NT2/D1 (cell line): ENCODE measurements at regions not wholly inside any gene's neighbourhood (a gene's known extent, or its start where the extent isn't known, plus 50 kb on each side); places are given as distances from the start of the nearest gene placed in this dataset.

Experiments used
- SUZ12 ChIP-seq: IDR thresholded peaks from 2 replicates; pipeline ENCODE4 v1.6.1; 2011; ENCODE audit not compliant: insufficient read length, insufficient read depth; ENCODE audit errors: extremely low read depth
- YY1 ChIP-seq: IDR thresholded peaks from 2 replicates; pipeline ENCODE4 v1.6.1; 2011; ENCODE audit not compliant: insufficient read length, insufficient read depth
- ZNF274 ChIP-seq: IDR thresholded peaks from 2 replicates; pipeline ENCODE4 v1.6.1; 2011; ENCODE audit warnings: mild to moderate bottlenecking, low read depth, low read length

- TF ChIP-seq ZNF274, result no peak
- TF ChIP-seq SUZ12, result no peak
- TF ChIP-seq YY1, result no peak
These were observed 65.1 kb upstream of the POF1B start for GRCh38 chrX:85444613-85445012.
